HepG2 (cell line): ENCODE measurements at regions not wholly inside any gene's neighbourhood (a gene's known extent, or its start where the extent isn't known, plus 50 kb on each side); places are given as distances from the start of the nearest gene placed in this dataset.

Source experiments
- PATZ1 ChIP-seq: sonication (generic); formaldehyde crosslinking; IDR thresholded peaks from 2 replicates; pipeline ENCODE4 v1.4.0; 2020; ENCODE audit warnings: missing genetic modification reagents
- RFXAP ChIP-seq: sonication (generic); formaldehyde crosslinking; IDR thresholded peaks from 2 replicates; pipeline ENCODE4 v1.4.0; 2020; ENCODE audit warnings: missing genetic modification reagents, borderline replicate concordance
- SRY ChIP-seq: sonication (generic); formaldehyde crosslinking; IDR thresholded peaks from 2 replicates; pipeline ENCODE4 v1.8.0; 2022; ENCODE audit warnings: mild to moderate bottlenecking, missing genetic modification reagents
- TEF ChIP-seq: sonication (generic); formaldehyde crosslinking; IDR thresholded peaks from 2 replicates; pipeline ENCODE4 v1.5.0; 2020; ENCODE audit warnings: missing genetic modification reagents

GRCh38 chr18:61953641-61954040, 60.8 kb upstream of the RNF152 start:
- TF ChIP-seq SRY (no peak), TEF (CRISPR knock-in tag) (no peak), RFXAP (CRISPR knock-in tag) (no peak), PATZ1 (no peak)
